ENCODE measurements at regions not wholly inside any gene's neighbourhood (a gene's known extent, or its start where the extent isn't known, plus 50 kb on each side); places are given as distances from the start of the nearest gene placed in this dataset.

- no peak for DNase-seq
- Mint-ChIP-seq H3K4me1 (no peaks in the 10 kb centered on the region), H3K4me3 (no peak overlapping the region), H3K27ac (no peak overlapping the region), H3K36me3 (no peaks in the 10 kb centered on the region), H3K27me3 (peaks cover 5% of the 10 kb centered on the region), H3K9me3 (no peaks in the 10 kb centered on the region)
Observed at GRCh38 chr18:68462148-68462547, 252.8 kb downstream of the TMX3 start.

GRCh38 chr18:68461481-68462018 lies 253.4 kb downstream of the TMX3 start:
- Mint-ChIP-seq H3K27ac (no peak overlapping the region), H3K36me3 (no peaks in the 10 kb centered on the region), H3K4me3 (no peak overlapping the region), H3K4me1 (no peaks in the 10 kb centered on the region), H3K27me3 (peaks cover 5% of the 10 kb centered on the region), H3K9me3 (no peaks in the 10 kb centered on the region)
- no peak for DNase-seq

DNA sequence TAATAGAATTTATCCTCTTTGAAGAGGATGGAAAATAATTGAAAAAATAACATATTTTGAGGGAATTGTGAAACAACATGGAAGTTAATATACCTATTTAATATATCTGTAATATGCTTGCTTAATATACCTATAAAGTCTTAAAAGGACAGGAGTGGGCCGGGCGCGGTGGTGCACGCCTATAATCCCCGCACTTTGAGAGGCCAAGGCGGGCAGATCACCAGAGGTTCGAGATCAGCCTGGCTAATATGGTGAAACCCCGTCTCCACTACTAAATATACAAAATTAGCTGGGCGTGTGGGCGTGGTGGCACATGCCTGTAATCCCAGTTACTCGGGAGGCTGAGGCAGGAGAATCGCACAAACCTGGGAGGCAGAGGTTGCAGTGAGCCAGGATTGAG lies 254.9 kb downstream of the TMX3 start:
- H3K27ac Mint-ChIP-seq: no peak overlapping the region
- DNase-seq: no peak
- no peaks in the 10 kb centered on the region for H3K4me1 Mint-ChIP-seq
- H3K27me3 Mint-ChIP-seq: no peaks in the 10 kb centered on the region
- no peaks in the 10 kb centered on the region for H3K36me3 Mint-ChIP-seq
- no peak overlapping the region for H3K4me3 Mint-ChIP-seq
- H3K9me3 Mint-ChIP-seq: no peaks in the 10 kb centered on the region

GRCh38 chr18:68456985-68457384 lies 257.9 kb downstream of the TMX3 start:
- H3K27me3 Mint-ChIP-seq: peaks cover 4% of the 10 kb centered on the region
- no peak for DNase-seq
- H3K4me1 Mint-ChIP-seq: no peaks in the 10 kb centered on the region
- no peak overlapping the region for H3K27ac Mint-ChIP-seq
- H3K9me3 Mint-ChIP-seq: no peaks in the 10 kb centered on the region
- no peak overlapping the region for H3K4me3 Mint-ChIP-seq
- H3K36me3 Mint-ChIP-seq: no peaks in the 10 kb centered on the region

- Mint-ChIP-seq H3K36me3 (no peaks in the 10 kb centered on the region), H3K27ac (no peak overlapping the region), H3K27me3 (peaks cover 4% of the 10 kb centered on the region), H3K9me3 (no peaks in the 10 kb centered on the region), H3K4me3 (no peak overlapping the region), H3K4me1 (no peaks in the 10 kb centered on the region)
- no peak for DNase-seq
Observed at GRCh38 chr18:68455229-68455603, 259.7 kb downstream of the TMX3 start.

- Mint-ChIP-seq H3K4me3 (no peak overlapping the region), H3K4me1 (no peaks in the 10 kb centered on the region), H3K27me3 (peaks cover 4% of the 10 kb centered on the region), H3K36me3 (no peaks in the 10 kb centered on the region), H3K27ac (no peak overlapping the region), H3K9me3 (no peaks in the 10 kb centered on the region)
- DNase-seq: no peak
Observed at GRCh38 chr18:68454511-68455228, 260.2 kb downstream of the TMX3 start.

DNA sequence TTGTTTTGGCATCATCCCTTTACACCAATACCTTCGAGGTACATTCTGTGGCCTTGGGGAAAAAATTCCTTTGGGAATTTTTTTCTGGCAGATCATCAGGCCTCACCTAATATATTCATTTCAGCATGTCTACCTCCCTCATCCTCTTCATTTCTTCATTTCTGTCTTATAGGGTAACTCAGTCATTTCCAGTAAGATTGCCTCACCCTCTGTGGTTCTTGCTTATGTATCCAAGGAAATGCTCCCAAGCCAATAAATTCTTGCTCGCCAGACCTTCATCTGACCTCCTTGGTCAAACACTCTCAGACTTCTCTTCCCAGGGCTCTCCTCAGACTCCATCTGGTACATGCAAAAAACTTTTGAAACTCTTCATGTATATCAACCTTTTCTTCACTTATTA lies 265.6 kb downstream of the TMX3 start:
- peaks cover 4% of the 10 kb centered on the region for H3K27me3 Mint-ChIP-seq
- no peaks in the 10 kb centered on the region for H3K9me3 Mint-ChIP-seq
- DNase-seq: no peak
- no peaks in the 10 kb centered on the region for H3K4me1 Mint-ChIP-seq
- no peak overlapping the region for H3K27ac Mint-ChIP-seq
- no peaks in the 10 kb centered on the region for H3K36me3 Mint-ChIP-seq
- H3K4me3 Mint-ChIP-seq: no peak overlapping the region

DNA sequence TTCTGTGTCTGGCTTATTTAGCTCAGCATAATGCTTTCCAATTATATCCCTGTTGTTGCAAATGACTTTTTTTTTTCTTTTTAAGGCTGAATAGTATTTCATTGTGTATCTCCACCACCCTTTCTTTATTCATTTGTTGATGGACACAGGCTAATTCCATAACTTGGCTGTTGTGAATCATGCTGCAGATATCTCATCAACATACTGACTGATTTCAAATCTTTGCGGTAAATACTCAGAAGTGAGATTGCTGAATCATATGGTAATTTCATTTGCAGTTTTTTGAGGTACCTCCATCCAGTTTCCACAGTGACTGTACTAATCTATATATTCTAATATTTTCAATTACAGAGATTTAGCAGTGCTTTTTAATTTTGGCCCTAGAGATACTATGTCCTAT lies 266.2 kb downstream of the TMX3 start:
- peaks cover 4% of the 10 kb centered on the region for H3K27me3 Mint-ChIP-seq
- H3K4me3 Mint-ChIP-seq: no peak overlapping the region
- DNase-seq: no peak
- H3K9me3 Mint-ChIP-seq: no peaks in the 10 kb centered on the region
- H3K36me3 Mint-ChIP-seq: no peaks in the 10 kb centered on the region
- H3K27ac Mint-ChIP-seq: no peak overlapping the region
- no peaks in the 10 kb centered on the region for H3K4me1 Mint-ChIP-seq

- Mint-ChIP-seq H3K9me3 (no peaks in the 10 kb centered on the region), H3K27ac (no peak overlapping the region), H3K4me3 (no peak overlapping the region), H3K36me3 (no peaks in the 10 kb centered on the region), H3K4me1 (no peaks in the 10 kb centered on the region), H3K27me3 (no peaks in the 10 kb centered on the region)
- no peak for DNase-seq
Observed at GRCh38 chr18:68447286-68447685, 267.6 kb downstream of the TMX3 start.

DNA sequence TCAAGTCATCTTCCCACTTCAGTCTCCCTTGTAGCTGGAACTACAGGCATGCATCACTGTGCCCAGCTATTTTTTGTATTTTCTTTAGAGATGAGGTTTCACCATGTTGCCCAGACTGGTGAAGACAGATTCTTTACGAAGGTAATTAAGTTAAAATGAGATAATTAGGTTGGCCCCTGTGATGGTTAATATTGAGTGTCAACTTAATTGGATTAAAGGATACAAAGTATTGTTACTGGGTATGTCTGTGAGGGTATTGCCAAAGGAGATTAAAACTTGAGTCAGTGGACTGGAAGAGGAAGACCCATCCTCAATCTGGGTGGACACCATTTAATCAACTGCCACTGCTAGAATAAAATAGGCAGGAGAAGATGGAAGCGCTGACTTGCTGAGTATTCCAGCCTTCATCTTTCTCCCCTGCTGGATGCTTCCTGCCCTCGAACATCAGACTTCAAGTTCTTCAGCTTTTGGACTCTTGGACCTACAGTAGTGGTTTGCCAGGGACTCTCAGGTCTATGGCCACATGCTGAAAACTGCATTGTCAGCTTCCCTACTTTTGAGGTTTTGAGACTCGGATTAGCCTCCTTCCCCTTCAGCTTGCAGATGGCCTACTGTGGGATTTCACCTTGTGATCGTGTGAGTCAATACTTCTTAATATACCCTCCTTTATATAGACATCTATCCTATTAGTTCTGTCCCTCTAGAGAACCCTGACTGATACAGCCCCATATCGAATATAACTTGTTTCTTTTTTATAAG lies 269.1 kb downstream of the TMX3 start:
- H3K4me3 Mint-ChIP-seq: no peak overlapping the region
- no peaks in the 10 kb centered on the region for H3K4me1 Mint-ChIP-seq
- H3K27me3 Mint-ChIP-seq: no peaks in the 10 kb centered on the region
- H3K36me3 Mint-ChIP-seq: no peaks in the 10 kb centered on the region
- no peaks in the 10 kb centered on the region for H3K9me3 Mint-ChIP-seq
- H3K27ac Mint-ChIP-seq: no peak overlapping the region
- DNase-seq: no peak

- no peak overlapping the region for H3K27ac Mint-ChIP-seq
- H3K4me1 Mint-ChIP-seq: no peaks in the 10 kb centered on the region
- no peak for DNase-seq
- H3K27me3 Mint-ChIP-seq: no peaks in the 10 kb centered on the region
- H3K36me3 Mint-ChIP-seq: no peaks in the 10 kb centered on the region
- no peak overlapping the region for H3K4me3 Mint-ChIP-seq
- H3K9me3 Mint-ChIP-seq: no peaks in the 10 kb centered on the region
Observed at GRCh38 chr18:68445136-68445535, 269.8 kb downstream of the TMX3 start.

DNA sequence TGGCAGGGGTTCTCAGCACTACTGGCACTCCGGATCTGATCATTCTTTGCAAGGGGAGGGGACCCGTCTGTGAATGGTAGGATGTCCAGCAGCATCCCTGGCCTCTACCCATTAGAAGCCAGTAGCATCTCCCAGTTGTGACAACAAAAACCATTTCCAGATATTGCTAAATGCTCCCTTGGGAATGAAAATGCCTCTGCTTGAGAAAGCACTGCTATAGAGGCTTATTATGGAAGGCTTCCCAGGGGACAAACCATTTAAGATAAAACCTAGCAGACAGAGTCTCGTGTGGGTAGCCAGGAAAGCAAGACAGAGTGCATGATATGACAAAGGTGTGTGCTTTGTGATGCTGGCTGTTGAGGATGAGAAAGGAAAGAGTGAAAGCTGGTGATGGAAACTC lies 273.7 kb downstream of the TMX3 start:
- Mint-ChIP-seq H3K4me3 (no peak overlapping the region), H3K36me3 (no peaks in the 10 kb centered on the region), H3K4me1 (peaks cover 2% of the 10 kb centered on the region), H3K27ac (no peak overlapping the region), H3K9me3 (peaks cover 4% of the 10 kb centered on the region), H3K27me3 (no peaks in the 10 kb centered on the region)
- DNase-seq: no peak

- no peak overlapping the region for H3K4me3 Mint-ChIP-seq
- DNase-seq: no peak
Observed at GRCh38 chr18:68440433-68440832, 274.5 kb downstream of the TMX3 start.

DNA sequence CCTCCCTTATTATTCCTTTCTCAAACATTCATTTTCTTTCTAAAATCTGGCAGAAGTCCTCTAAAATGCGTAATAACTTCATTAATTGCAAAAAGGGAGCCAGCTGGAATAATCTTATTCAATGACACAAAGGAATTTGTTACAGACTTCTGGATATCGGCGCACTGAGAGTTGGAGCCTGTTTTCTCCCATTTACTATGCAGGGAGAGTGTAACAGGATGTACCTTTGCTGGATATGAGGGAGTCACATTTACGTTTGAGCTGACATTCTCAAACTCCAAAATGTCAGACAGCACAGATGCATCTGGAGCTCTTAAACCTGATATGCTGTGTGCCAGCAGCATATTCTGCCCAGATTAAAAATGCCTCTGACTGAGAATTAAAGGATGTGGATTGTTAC lies 275.3 kb downstream of the TMX3 start:
- H3K9me3 Mint-ChIP-seq: peaks cover 4% of the 10 kb centered on the region
- DNase-seq: no peak
- peaks cover 2% of the 10 kb centered on the region for H3K4me1 Mint-ChIP-seq
- H3K27me3 Mint-ChIP-seq: no peaks in the 10 kb centered on the region
- no peak overlapping the region for H3K27ac Mint-ChIP-seq
- H3K4me3 Mint-ChIP-seq: no peak overlapping the region
- H3K36me3 Mint-ChIP-seq: no peaks in the 10 kb centered on the region

More at GRCh38 chr18:68440433-68440832, 274.5 kb downstream of the TMX3 start:
- peaks cover 4% of the 10 kb centered on the region for H3K9me3 Mint-ChIP-seq
- H3K27me3 Mint-ChIP-seq: no peaks in the 10 kb centered on the region
- no peak overlapping the region for H3K27ac Mint-ChIP-seq
- no peaks in the 10 kb centered on the region for H3K36me3 Mint-ChIP-seq
- H3K4me1 Mint-ChIP-seq: peaks cover 2% of the 10 kb centered on the region

GRCh38 chr18:68438983-68439382 lies 275.9 kb downstream of the TMX3 start:
- H3K4me1 Mint-ChIP-seq: peaks cover 2% of the 10 kb centered on the region
- peaks cover 4% of the 10 kb centered on the region for H3K9me3 Mint-ChIP-seq

DNA sequence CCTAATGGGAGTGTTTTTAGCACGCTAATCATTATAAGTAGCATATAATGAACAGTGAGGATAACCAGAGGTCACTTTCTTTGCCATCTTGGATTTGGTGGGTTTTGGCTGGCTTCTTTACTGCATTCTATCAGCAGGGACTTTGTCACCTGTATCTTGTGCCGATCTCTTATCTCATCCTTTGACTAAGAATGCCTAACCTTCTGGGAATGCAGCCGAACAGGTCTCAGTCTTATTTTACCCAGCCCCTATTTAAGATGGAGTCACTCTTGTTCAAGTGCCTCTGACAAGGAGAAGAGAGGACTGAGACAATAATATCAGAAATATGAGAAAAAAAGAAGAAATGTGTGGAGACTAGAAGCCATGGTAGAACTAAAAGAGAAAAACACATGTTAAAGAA lies 276.4 kb downstream of the TMX3 start:
- peaks cover 4% of the 10 kb centered on the region for H3K9me3 Mint-ChIP-seq
- H3K27me3 Mint-ChIP-seq: no peaks in the 10 kb centered on the region
- no peaks in the 10 kb centered on the region for H3K36me3 Mint-ChIP-seq
- DNase-seq: no peak
- H3K4me1 Mint-ChIP-seq: peaks cover 2% of the 10 kb centered on the region
- H3K4me3 Mint-ChIP-seq: no peak overlapping the region
- no peak overlapping the region for H3K27ac Mint-ChIP-seq

More at GRCh38 chr18:68438983-68439382, 275.9 kb downstream of the TMX3 start:
- Mint-ChIP-seq H3K36me3 (no peaks in the 10 kb centered on the region), H3K27me3 (no peaks in the 10 kb centered on the region), H3K4me3 (no peak overlapping the region), H3K27ac (no peak overlapping the region)
- DNase-seq: no peak
